HG03469 (cell line): ENCODE measurements at regions not wholly inside any gene's neighbourhood (a gene's known extent, or its start where the extent isn't known, plus 50 kb on each side); places are given as distances from the start of the nearest gene placed in this dataset.

Source experiments
- ATAC-seq: cut with Tn5 transposase; IDR thresholded peaks from one replicate; pipeline ENCODE4 v1.9.1; 2021; ENCODE audit warnings: mild to moderate bottlenecking, moderate library complexity, moderate number of reproducible peaks; ENCODE audit not compliant: unreplicated experiment

DNA sequence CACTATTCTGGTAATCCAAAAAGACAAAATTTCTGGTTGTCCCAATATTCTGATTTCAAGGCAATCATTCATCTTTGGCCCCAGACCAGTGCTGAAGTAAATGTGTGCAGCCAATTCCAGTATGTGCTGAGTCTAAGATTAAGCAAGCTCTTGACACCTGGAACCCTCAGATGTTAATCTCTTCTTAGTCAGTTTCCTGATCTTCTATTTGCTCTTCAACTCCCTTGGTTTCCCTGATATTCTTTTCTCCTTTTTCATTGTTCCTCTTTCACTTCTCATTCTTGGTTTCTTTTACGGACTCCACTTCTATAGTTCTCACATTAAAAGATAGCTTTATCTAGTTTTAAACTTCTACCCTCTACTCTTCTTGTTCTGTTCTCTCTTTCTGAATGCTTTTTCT is 445.7 kb upstream of the FANCL start:
- peak; percentile 54 for ATAC-seq

GRCh38 chr2:58680755-58681310 is 439.7 kb upstream of the FANCL start:
- no peak for ATAC-seq

DNA sequence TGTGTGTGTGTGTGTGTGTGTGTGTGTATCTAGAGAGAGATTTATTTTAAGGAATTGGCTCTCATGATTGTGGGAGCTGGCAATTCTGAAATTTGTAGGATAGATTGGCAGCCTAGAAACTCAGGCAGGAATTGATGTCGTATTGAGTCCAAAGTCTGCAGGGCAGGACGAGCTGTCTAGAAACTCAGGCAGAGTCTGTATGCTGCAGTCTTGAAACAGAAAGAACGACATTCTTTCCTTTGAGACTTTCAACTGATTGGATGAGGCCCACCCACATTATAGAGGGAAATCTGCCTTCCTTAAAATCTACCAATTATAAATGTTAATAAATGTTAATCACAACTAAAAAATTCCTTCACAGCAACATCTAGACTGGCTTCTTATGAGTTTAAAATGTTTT is 436.6 kb upstream of the FANCL start:
- no peak for ATAC-seq

GRCh38 chr2:58671675-58672074 is 430.6 kb upstream of the FANCL start:
- ATAC-seq, result no peak

GRCh38 chr2:58669998-58670397 is 428.9 kb upstream of the FANCL start:
- no peak for ATAC-seq

DNA sequence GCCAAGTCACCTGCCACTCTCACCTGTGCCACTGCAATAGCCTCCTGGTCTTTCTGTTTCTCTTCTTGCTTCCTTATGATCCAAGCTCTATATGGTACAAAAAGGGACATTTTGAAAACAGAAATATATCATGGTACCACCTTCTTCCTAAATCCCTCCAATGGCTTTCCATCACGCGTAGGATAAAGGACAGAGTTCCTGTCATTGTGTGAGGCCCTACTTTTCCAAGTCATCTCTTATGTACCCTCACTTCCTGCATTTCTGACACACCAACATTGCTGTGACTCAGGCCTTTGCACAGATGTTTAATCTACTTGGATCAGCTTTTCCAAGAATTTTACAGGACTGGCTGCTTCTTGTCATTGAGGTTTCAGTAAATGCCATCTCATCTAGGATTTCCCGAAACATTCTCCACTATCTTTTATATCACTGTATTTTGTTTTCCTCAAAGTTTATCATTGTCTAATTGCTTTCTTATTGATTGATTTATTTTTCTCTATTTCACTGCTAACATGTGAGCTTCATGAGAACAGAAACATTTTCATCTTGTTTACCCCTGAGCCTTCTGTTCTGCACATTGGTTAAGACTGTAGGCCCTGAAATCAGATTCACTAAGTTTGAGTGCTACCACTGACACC is 426.1 kb upstream of the FANCL start:
- ATAC-seq, result no peak

GRCh38 chr2:58666323-58666970 is 425.3 kb upstream of the FANCL start:
- ATAC-seq, result no peak

DNA sequence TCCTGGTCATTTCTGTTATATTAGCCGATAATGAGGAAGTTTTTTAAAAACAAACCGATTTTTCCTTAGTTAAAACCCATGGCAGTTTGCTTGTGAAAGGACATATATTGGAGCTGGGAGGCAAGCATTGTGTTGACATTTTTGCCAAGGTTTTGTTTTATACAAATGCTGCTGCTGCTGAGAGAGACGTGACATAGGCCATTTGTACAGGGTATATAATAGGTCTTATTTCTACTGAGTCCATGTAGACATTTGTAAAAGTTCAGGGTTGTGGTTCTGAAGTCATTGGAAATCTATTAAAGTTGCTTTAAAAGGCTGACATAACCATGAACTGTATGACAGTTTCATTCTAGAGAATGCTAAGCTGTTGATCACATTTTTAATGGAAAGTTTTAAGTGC is 424.0 kb upstream of the FANCL start:
- no peak for ATAC-seq

DNA sequence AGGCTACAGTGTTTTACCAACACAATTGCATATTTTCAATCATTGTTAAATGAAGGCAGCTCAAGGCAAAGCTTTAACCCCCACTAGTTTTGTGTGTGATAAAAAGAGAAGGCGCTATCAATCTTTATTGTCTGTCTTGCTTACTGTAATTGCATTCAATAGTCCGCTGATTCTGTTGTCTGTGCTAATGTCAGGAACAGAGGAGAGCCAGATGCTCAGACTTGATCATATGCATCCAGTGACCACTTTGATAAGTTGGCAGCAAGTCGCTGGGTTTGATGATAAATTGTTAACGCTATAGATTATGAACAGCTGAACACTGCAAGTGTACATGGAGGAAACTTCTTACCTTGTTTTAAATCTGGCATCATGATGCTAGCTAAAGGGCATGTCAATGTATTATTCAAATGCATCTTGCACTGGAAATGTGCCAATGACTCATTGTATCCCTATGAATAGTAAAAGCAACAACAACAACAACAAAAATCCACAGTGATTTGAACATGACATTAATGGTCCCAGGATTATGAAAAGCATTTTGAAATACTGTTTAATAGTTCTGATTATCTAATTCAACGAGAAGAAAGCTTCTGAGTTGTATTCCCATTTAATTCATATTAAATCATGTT is 423.5 kb upstream of the FANCL start:
- ATAC-seq, result no peak

- ATAC-seq, result no peak
Measured at GRCh38 chr2:58660046-58660445, 418.9 kb upstream of the FANCL start.

DNA sequence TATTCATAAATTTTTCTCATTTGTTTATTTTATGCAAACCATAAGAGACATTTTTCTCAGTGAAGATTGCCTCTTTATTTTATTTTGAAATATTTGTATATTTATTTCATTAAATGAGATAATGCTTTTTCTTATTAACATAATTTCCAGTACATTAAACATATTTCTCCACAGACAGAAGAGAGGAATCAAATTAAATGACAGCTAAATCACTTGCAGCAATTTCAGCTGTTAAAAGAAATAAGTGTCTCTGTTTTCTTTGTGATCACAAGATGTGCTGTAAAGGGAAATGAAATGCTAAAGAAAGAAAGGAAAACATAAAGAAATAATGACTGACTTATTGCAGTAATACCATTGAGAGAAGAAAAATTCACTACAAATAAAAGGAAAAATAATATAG is 414.0 kb upstream of the FANCL start:
- no peak for ATAC-seq

- ATAC-seq, result no peak
Measured at GRCh38 chr2:58651930-58652329, 410.8 kb upstream of the FANCL start.

GRCh38 chr2:58650781-58651180 is 409.7 kb upstream of the FANCL start:
- no peak for ATAC-seq

DNA sequence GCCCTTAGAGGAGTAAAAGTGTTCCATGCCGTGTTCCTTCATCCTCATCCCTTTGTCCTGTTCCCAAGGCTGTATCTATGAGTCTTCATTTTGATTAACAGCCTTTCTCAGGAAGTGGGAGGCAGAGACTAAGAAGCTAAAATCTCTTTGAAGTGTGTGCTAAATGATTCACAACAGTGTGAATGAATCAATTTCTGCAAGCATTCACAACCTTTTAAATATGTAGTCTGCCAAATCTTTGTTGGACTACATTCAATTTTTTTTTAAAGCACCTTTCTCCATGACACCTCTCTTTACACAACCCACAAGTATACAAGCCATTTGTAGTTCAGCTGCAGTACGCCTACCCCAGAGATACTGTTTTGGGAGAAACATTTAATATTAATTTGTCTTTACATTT is 408.6 kb upstream of the FANCL start:
- ATAC-seq, result no peak

DNA sequence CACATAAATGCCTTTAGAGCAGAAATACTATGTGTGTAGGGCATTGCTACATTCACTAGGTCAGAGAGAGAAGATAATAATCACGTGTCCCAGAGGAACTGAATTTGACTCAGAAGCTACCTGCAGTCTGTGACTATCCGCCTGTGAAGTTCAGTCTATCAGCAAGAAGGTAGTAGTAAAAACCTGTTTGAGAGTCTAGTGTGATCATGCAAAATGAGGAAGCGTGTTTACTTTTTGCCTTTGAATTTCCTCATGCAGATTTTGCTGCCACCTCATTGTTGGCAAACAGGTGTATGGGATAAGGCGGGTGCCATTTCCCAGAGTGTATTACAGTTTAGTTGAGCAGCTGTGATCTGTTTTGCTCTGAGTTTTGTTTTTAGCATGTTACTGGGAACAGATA is 403.9 kb upstream of the FANCL start:
- ATAC-seq, result no peak

GRCh38 chr2:58644451-58644850 is 403.3 kb upstream of the FANCL start:
- no peak for ATAC-seq

GRCh38 chr2:58641001-58641400 is 399.9 kb upstream of the FANCL start:
- no peak for ATAC-seq

DNA sequence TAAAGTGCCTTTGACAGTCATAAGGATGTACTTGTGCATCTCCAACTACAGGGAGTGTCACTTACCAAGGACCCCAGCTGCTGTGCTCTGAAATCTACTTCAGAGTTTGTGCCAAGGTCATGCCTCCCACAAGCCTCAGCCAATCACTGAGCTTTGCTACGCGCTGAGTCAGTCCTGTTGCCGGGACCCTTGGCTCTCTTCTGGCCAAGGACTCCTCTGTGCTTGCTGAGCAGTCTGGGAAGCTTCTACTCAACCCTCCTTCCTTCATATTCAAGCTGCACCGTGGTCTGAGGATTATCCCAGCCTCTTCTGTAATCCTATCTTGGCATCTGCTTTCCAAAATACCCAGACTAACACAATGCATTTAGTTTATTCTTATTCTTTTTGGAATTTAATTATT is 398.9 kb upstream of the FANCL start:
- ATAC-seq, result no peak

- ATAC-seq, result no peak
Measured at GRCh38 chr2:58638256-58638805, 397.2 kb upstream of the FANCL start.

DNA sequence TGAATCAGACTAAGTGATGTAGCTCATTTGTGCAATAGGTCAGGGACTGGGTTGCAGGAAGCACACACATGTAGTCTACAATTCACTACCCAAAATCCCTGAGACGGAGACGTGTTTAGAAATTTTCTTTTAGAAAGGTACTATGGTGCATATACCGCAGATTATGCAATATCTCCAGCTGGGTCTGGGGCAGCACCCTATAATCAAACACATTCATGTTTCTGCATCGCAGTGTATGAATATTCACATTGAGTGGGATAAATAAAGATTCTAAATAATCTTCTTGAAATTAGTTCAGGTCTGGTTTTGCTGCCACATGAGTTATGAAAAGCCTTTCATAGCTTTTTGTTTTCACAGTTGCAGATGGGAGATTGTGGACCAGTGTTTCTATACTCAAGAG is 395.7 kb upstream of the FANCL start:
- no peak for ATAC-seq

GRCh38 chr2:58635801-58636375 is 394.8 kb upstream of the FANCL start:
- no peak for ATAC-seq
